GM19328 (cell line): ENCODE measurements at regions not wholly inside any gene's neighbourhood (a gene's known extent, or its start where the extent isn't known, plus 50 kb on each side); places are given as distances from the start of the nearest gene placed in this dataset.
"Not testable (repeated sequence)": the region's sequence is repeated elsewhere in the genome, so short reads cannot be mapped to it uniquely, and the experiment has no call there.

Source experiments
- ATAC-seq: cut with Tn5 transposase; IDR thresholded peaks from one replicate; pipeline ENCODE4 v1.9.1; 2021; ENCODE audit warnings: mild to moderate bottlenecking, moderate library complexity; ENCODE audit not compliant: unreplicated experiment

GRCh38 chr14:81584495-81584894, 50.8 kb upstream of the SEL1L start:
- no peak for ATAC-seq

DNA sequence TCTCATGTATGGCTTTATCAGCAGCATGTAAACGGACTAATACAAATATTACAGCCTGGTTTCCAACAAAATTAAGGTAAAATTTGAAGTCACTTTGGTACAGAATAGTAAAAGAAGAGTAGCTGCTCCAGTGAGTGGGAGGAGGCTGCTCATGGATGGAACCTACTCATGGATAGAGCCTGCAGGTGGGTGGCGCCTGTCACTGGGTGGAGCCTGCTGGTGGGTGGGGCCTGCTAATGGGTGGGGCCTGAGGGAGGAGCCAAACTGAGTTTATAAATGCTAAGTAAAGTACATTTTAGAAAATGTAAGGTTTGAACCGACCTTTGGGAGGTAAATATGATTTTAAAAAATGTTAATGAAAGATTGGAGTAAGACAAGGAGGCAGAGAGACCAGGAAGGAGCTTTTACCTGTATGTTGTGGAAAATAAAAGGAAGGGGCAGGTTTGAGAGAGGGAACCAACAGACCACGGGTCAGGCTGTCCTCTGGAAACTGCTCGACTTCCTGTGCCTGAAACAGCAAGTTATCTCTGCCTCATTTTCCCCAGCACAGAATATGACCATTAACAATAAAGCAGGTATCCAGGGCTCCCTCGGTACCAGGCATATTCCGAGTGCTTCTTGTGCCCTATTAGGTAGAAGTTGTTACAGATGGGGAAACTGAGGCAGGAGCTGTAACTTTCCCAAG, 55.9 kb upstream of the SEL1L start:
- ATAC-seq, result no peak

GRCh38 chr14:81591266-81591665, 57.6 kb upstream of the SEL1L start:
- no peak for ATAC-seq

- ATAC-seq, result no peak
Measured at GRCh38 chr14:81594012-81594411, 60.4 kb upstream of the SEL1L start.

- ATAC-seq, result no peak
Measured at GRCh38 chr14:81605660-81606059, 72.0 kb upstream of the SEL1L start.

DNA sequence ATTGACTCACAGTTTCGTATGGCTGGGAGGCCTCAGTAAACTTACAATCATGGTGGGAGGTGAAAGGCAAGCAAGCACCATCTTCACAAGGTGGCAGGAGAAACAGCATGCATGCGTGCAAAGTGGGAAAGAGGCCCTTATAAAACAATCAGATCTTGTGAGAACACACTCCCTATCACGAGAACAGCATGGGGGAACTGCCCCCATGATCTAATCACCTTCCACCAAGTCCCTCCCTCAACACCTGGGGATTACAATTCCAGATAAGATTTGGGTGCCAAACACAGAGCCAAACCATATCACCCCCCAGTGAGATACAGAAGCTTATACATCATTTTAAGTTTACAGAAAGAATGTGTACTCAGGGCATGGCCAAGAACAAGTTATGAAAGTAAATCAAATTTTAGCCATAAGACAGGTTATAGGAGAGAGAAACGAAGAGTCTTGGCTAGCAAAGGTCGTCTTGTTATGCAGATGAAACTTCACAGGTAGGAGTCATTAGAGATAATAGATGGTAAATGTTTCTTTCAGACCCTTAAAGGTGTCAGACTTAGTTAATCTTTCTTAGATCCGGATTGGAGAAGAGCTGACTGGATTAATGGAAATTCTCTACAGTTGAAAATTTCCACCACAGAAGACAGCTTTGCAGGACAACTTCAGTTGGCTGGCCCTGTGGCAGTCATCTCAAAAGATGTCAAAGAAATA, 79.8 kb upstream of the SEL1L start:
- no peak for ATAC-seq

DNA sequence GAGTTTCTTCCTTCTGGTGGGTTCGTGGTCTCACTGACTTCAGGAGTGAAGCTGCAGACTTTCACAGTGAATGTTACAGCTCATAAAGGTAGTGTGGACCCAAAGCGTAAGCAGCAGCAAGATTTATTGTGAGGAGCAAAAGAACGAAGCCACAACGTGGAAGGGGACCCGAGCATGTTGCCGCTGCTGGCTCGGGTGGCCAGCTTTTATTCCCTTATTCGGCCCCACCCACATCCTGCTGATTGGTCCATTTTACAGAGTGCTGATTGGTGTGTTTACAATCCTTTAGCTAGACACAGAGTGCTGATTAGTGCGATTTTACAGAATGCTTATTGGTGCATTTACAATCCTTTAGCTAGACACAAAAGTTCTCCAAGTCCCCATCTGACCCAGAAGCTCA, 80.6 kb upstream of the SEL1L start:
- ATAC-seq, result not testable (repeated sequence)

- ATAC-seq, result no peak
Measured at GRCh38 chr14:81618695-81619094, 85.0 kb upstream of the SEL1L start.

DNA sequence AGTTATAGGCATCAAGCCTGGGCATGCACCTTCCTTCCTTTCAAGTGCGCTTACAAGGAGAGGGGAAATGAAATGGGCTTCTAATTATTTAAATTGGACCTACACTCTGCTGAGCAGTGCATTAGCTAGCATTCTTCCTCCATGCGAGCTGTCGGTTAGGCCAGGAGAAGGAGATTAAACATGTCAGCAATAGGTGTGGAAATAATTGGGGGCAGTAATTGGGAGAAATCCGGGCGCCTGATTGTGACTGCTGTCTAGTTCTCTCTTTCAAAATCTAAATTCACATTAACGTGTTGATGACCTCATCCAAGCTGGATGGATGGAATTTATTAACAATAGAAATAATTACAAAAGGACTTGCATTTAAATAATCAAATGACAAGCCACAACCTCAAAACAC, 86.2 kb upstream of the SEL1L start:
- no peak for ATAC-seq

DNA sequence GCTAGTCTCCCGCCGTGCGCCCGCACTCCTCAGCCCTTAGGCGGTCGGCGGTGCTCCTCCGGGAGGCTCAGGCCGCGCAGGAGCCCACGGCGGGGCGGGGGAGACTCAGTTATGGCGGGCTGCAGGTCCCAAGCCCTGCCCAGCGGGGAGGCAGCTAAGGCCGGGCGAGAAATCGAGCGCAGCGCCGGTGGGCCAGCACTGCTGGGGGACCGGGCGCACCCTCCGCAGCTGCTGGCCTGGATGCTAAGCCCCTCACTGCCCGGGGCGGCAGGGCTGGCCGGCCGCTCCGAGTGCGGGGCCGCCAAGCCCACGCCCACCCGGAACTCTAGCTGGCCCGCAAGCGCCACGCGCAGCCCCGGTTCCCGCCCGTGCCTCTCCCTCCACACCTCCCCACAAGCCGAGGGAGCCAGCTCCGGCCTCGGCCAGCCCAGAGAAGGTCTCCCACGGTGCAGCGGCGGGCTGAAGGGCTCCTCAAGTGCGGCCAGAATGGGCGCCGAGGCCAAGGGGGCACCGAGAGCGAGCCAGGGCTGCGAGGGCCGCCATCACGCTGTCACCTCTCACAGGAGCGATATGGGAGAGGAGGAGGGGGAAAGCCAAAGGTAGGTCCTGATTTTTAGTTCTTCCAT, 90.2 kb upstream of the SEL1L start:
- not testable (repeated sequence) for ATAC-seq

DNA sequence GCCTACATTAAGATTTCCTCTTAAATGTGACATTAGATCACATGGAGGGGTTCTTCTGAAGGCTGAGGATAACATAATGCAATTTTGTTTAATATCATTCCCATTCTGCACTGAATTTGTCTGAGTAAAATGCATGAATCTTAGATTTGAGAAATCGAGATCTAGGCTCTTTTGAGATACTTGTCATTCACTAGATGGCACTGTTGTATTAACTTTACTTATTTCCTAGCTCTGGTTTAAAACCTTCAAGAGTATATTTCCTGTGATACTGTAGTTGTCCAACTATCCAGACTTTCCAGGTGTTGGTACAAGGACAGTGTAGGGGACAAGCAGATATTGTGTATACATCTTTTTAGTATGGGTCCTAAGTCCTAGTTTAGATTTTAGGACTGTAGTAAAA, 91.7 kb upstream of the SEL1L start:
- ATAC-seq, result no peak

DNA sequence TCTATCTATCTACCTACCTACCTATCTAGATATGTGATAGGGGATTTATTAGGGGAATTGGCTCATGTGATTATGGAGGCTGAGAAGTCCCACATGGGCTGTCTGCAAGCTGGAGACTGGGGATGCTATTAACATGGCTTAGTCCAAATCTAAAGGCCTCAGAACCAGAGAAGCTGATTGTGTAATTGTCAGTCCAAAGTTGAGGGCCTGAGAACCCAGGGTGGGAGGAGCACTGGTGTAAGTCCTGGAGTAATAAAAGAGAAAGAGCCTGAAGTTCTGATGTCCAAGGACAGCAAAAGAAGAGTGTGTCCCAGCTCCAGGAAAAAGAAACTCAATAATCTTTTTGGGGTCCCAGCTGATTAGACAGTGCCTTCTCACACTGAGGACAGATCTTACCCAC, 98.5 kb upstream of the SEL1L start:
- ATAC-seq, result no peak

DNA sequence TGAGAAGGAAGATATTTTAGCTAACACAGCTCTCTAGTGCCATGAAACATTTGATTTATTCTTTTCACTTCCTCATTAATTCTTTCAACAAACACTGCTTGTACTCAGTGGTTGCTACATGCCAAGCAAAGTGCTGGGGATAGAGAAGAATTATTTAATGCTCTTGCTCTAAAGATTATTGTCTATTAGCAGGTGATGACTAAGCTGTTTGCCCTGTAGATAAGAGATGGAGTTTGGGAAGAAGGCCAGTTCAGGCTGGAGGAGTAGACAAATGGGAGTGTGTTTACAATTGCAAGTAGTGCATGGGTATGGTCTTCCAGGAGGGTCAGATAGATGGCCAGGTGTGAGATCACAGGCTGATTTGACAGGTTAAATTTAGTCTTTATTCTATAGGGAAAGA, 99.8 kb upstream of the SEL1L start:
- no peak for ATAC-seq

GRCh38 chr14:81637639-81638038, 104.0 kb upstream of the SEL1L start:
- ATAC-seq, result no peak

- no peak for ATAC-seq
Measured at GRCh38 chr14:81638656-81639280, 105.1 kb upstream of the SEL1L start.

DNA sequence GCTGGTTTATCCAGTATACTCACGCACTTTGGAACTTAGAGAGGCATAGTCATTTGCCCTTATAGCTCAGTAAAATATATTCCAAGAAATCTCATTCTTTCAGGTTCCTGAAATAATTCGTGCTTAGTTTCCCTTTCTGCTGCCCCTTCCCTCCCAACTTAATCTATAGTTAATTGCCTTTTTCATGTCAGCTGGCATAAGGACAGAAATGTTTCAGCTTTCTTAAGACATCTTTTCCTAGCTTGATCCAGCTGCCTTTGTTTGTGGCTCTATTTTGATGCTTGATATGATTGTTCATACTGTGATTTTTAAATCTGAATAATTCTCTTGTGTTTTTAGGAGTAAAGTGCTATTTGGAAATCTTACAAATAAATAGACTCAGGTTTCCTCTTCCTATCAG, 120.0 kb upstream of the SEL1L start:
- no peak for ATAC-seq

- ATAC-seq, result no peak
Measured at GRCh38 chr14:81655423-81656314, 122.0 kb upstream of the SEL1L start.

DNA sequence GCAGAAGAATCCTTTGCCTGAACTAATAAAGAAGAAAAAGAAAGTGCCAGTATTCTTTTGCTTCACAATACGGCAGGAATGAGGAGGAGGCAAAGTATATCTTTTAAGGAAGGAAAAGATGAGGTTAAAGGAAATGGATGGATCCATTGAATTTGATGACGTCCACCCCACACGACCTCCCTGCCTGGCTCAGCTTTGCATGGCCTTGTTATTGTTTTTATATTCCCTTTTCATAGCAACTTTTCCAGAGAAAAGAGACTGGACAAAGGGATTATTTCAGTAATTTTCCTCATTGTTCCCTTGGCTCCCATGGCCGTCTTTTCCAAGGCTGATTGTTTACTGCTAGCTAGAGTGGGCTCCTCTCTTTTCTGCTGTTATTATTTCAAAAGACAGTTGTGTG, 123.2 kb upstream of the SEL1L start:
- no peak for ATAC-seq

GRCh38 chr14:81662066-81662465, 128.4 kb upstream of the SEL1L start:
- ATAC-seq, result no peak

- ATAC-seq, result no peak
Measured at GRCh38 chr14:81662570-81663197, 129.0 kb upstream of the SEL1L start.
